ENCODE measurements at regions not wholly inside any gene's neighbourhood (a gene's known extent, or its start where the extent isn't known, plus 50 kb on each side); places are given as distances from the start of the nearest gene placed in this dataset.

DNA sequence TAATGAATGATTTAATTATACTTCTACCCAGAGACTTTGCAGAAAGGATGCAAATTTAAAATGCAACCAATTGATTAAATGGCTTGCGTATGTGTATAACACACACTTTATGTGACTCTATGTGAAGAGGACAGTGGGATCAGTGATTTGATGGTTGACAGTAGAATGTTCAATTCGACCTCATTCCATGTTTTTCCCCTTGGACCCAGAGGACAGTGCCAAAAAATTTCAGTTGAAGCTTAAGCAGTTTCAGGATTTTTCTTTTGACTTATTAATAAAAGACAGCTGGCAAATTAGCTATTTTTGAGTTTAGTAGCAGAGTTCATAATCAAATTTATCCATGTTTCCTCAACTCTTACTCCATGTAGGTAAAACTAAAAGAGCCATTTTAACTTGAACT, 742.4 kb upstream of the NR2F2 start:
- Mint-ChIP-seq H3K27ac (no peak overlapping the region), H3K4me3 (no peak overlapping the region), H3K9me3 (peaks cover 3% of the 10 kb centered on the region), H3K4me1 (no peaks in the 10 kb centered on the region), H3K36me3 (no peaks in the 10 kb centered on the region)
- ATAC-seq (no peak), DNase-seq (ENCODE audit: low spot score in 2 of 2) (no peak)

DNA sequence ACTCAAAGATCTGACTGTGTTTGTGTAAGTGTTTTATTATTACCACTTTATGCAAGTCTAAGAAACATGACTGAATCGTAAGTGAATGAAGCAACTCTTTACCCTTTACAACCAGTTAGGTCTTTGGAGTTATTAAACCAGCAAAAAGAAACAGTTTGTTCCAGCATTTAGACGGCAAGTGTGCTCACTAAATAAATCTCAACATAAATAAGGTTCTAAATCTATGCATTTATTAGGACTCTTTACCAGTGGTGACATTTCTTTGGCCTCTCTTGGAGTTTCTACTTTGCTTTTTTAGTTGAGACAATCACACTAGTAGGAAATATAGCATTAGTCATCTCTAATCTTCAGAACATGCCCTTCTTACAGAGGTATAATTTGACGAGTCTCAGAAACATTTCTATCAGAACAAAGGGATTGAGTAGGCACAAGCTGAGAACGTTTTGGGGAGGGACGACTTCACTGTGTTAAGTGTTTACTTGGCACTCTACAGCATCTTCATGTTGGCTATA, 739.9 kb upstream of the NR2F2 start:
- Mint-ChIP-seq H3K27ac (no peak overlapping the region), H3K9me3 (no peaks in the 10 kb centered on the region), H3K36me3 (no peaks in the 10 kb centered on the region), H3K4me3 (no peak overlapping the region), H3K4me1 (no peaks in the 10 kb centered on the region)
- DNase-seq (ENCODE audit: low spot score in 2 of 2) (no peak), ATAC-seq (no peak)

DNA sequence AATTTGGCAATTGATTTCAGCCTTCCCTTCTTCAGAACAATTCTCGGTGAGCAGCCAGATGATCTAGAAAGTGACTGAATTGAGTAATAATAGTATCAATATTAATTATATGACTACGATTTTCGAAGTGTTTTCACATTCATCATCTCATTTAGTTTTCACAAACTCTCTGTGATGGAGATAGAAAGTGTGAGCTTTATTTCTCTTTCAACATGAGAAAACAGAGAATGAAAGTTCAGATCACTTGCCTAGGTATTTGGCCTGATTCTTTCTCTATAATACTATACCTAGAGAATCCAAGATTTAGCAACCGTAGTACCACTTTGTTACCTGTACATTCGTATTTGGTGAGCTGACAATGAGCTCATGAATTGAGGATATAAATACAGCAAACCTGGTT, 739.2 kb upstream of the NR2F2 start:
- H3K27ac Mint-ChIP-seq = no peak overlapping the region
- DNase-seq (ENCODE audit: low spot score in 2 of 2) (no peak), ATAC-seq (no peak)
- H3K36me3 Mint-ChIP-seq = no peaks in the 10 kb centered on the region
- H3K4me1 Mint-ChIP-seq = no peaks in the 10 kb centered on the region
- H3K4me3 Mint-ChIP-seq = no peak overlapping the region
- H3K9me3 Mint-ChIP-seq = no peaks in the 10 kb centered on the region

DNA sequence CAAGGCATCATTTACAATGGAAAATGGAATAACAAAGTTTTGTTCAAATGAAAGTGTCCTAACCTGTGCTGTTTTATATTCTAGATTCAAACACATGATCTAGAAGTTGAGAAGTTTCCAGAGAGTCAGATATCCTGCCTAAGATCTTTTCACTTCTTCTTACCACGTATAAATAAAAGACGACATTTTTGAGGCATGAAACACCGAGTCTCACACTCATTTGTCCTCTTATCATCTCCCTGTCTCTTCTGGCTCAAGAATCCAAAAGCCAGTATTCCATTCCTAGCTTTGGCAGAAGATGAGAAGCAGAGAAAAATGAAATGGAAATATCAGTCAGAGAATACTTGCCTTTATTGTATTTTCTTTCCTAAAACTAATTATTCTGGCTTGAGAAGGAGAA, 738.6 kb upstream of the NR2F2 start:
- ATAC-seq (no peak), DNase-seq (ENCODE audit: low spot score in 2 of 2) (no peak)
- Mint-ChIP-seq H3K4me1 (no peaks in the 10 kb centered on the region), H3K36me3 (peaks cover 4% of the 10 kb centered on the region), H3K9me3 (no peaks in the 10 kb centered on the region), H3K4me3 (no peak overlapping the region), H3K27ac (no peak overlapping the region)

DNA sequence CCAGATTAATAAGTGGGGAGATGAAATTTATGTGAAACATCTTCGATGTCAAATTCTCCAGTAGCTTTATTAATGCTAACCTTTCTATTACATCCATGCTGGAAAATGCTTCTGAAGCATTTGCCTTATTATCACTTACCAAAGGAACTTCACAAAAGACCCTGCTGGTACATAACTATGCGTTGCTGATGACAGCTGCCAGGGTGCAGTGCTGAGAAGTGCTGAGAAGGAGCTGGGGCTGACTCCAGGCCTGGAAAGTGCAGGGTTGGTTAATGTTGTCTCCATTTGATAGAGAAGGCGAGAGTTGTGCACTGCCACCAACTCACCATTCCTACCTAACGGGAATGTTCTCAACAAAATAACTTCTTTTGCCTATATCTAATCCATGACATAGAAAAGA, 736.0 kb upstream of the NR2F2 start:
- DNase-seq (ENCODE audit: low spot score in 2 of 2) (no peak), ATAC-seq (no peak)
- peaks cover 5% of the 10 kb centered on the region for H3K36me3 Mint-ChIP-seq
- H3K4me3 Mint-ChIP-seq = no peak overlapping the region
- H3K27ac Mint-ChIP-seq = no peak overlapping the region
- H3K9me3 Mint-ChIP-seq = no peaks in the 10 kb centered on the region
- H3K4me1 Mint-ChIP-seq = no peaks in the 10 kb centered on the region

DNA sequence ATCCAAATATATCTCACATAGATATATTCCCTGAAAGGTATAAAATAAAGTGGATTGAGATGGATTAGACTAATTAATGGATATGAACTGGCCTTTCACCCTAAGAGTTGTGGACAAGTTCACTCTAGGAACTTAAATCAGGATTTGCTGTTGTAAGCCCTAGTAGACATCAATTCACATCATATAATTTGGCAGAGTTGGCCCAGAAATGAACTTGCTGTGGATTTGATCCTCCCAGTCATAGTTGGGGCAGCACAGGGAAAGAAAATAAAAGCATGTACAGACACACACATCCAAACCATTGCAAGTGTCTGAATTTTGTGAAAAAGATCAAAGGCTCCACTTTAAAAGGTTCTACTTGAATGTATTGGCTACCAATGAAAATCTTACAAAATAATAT, 734.7 kb upstream of the NR2F2 start:
- no peak for ATAC-seq

DNA sequence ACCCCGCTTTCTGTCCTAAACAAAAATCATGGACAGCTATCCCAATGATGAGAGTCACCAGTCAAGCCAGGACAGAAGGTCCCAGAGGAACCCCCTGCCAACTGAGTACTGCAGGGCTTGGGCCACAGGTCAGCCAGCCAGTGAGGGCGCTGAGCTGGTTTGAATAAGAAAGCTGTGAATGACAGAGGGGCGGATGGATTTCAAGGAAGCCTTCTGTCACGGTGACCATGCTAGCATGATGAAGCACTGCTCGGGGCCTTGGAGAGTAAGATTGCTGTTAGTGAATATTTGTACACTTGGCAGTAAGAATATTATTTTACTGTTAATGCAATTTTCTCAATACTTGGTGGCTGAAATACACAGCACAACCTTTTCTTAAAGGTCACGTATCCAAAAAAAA, 734.0 kb upstream of the NR2F2 start:
- ATAC-seq (no peak), DNase-seq (ENCODE audit: low spot score in 2 of 2) (no peak)
- H3K4me1 Mint-ChIP-seq = no peaks in the 10 kb centered on the region
- peaks cover 5% of the 10 kb centered on the region for H3K36me3 Mint-ChIP-seq
- no peaks in the 10 kb centered on the region for H3K9me3 Mint-ChIP-seq
- no peak overlapping the region for H3K27ac Mint-ChIP-seq
- H3K4me3 Mint-ChIP-seq = no peak overlapping the region

More for the DNA sequence above, 734.7 kb upstream of the NR2F2 start:
- no peaks in the 10 kb centered on the region for H3K9me3 Mint-ChIP-seq
- H3K36me3 Mint-ChIP-seq = peaks cover 5% of the 10 kb centered on the region
- H3K4me3 Mint-ChIP-seq = no peak overlapping the region
- H3K27ac Mint-ChIP-seq = no peak overlapping the region
- no peak for DNase-seq (ENCODE audit: low spot score in 2 of 2)
- H3K4me1 Mint-ChIP-seq = no peaks in the 10 kb centered on the region

DNA sequence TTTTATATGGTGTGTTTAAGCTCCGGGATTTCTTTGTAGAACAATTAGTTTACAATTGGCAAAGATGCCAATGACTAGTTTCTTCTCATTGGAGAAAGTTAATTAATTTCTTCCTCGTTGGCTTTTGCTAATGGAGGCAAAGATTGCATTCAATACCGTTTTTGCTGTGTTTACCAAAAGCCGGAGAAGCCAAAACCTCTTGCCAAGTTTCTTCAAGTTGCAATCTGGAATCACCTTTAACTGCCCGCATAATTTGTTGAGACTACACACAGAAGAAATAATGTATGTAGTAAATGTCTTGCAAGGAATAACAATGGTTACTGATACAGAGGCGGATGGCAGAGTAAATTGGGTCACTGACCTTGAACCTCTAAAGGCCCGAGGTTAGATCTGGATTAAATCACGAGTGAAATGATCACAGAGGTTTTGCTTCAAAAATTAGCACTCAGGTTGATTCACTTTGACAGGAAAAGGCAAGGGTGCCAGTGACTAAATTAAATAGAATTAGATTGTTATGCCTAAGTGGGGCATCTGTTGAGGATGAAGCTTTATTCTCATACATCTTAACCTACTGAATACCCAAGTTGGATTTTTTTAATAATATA, 732.1 kb upstream of the NR2F2 start:
- peaks cover 5% of the 10 kb centered on the region for H3K36me3 Mint-ChIP-seq
- no peak for ATAC-seq
- H3K9me3 Mint-ChIP-seq = no peaks in the 10 kb centered on the region
- H3K4me3 Mint-ChIP-seq = no peak overlapping the region
- no peaks in the 10 kb centered on the region for H3K4me1 Mint-ChIP-seq
- DNase-seq (ENCODE audit: low spot score in 2 of 2) = no peak
- no peak overlapping the region for H3K27ac Mint-ChIP-seq

DNA sequence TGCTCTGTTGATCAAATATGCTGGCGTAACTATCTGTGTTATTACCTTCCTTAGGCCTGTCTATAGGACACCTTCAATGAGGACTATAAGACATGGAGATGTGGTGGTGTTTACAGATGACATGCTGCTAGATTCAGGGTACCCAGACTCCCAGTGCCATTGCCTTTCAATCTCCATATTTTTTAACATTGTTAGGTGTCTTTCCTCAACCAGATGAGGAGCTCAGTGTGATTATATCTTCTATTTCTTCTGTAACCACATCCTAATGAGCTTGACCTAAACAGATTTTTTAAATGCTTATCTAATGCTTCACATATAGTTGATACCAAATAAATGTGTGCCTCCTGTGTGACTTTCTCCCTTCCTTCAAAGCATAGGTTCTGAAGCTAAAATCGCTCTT, 730.1 kb upstream of the NR2F2 start:
- no peak for ATAC-seq
- no peak overlapping the region for H3K4me3 Mint-ChIP-seq
- peaks cover 5% of the 10 kb centered on the region for H3K36me3 Mint-ChIP-seq
- DNase-seq (ENCODE audit: low spot score in 2 of 2) = no peak
- H3K27ac Mint-ChIP-seq = no peak overlapping the region
- no peaks in the 10 kb centered on the region for H3K4me1 Mint-ChIP-seq
- no peaks in the 10 kb centered on the region for H3K9me3 Mint-ChIP-seq

DNA sequence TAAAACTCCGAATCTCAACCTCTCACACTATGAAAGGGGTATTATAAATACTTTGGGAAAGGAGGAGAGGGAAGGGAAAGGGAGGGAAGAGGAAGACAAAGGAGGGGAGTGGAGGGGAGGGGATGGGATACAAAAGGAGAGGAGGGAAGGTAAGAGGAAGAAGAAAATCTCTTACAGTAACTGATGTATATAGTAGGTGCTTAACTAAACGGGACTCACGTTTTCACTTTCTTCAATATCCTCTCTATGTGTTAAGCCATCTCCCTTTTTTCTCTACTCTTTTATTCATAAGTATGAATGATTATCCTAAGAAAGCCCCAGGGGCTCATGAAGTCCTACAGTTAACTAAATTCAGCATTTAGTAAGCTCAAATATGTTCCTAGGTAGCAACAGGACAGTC, 729.6 kb upstream of the NR2F2 start:
- Mint-ChIP-seq H3K4me1 (no peaks in the 10 kb centered on the region), H3K9me3 (no peaks in the 10 kb centered on the region), H3K36me3 (peaks cover 5% of the 10 kb centered on the region), H3K4me3 (no peak overlapping the region), H3K27ac (no peak overlapping the region)
- DNase-seq (ENCODE audit: low spot score in 2 of 2) (no peak), ATAC-seq (no peak)

DNA sequence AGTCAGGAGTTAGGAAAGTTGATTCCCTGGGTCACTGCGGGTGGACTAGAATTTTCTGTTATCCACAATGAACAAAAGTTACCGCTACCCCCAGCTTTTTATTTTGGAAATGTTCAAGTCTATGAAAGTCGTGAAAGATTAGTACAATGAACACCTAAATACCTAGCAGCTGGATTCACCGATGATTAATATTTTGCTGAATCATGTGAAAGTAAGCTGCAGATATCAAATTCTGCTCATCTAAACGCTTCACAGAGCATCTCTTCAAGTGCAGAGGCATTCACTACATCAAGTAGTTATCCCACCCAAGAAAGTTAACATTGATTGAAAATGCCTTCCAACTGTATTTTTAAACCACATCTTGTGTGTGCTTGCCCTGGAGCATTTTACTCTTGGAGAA, 729.0 kb upstream of the NR2F2 start:
- no peak overlapping the region for H3K27ac Mint-ChIP-seq
- DNase-seq (ENCODE audit: low spot score in 2 of 2) = no peak
- no peaks in the 10 kb centered on the region for H3K4me1 Mint-ChIP-seq
- no peaks in the 10 kb centered on the region for H3K9me3 Mint-ChIP-seq
- H3K36me3 Mint-ChIP-seq = peaks cover 5% of the 10 kb centered on the region
- H3K4me3 Mint-ChIP-seq = no peak overlapping the region
- no peak for ATAC-seq

DNA sequence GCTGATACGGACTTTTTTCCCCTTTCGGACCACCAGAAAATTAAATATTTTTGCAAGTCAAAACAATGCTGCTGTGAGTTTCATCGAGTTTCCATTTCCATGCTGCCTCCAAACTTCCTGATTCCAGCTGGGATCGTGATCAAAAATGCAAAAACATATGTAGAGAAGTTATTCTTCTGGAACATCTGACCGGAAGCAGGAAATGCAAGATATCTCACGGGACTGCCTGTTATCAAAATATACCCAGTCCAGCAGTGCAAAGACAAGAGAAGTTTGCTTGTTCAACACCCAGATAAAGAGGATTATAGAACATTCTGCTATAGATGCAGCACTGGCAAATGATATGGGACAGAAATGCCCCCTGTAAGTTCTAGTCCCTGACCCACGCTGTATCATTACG, 726.7 kb upstream of the NR2F2 start:
- no peaks in the 10 kb centered on the region for H3K4me1 Mint-ChIP-seq
- no peaks in the 10 kb centered on the region for H3K9me3 Mint-ChIP-seq
- no peaks in the 10 kb centered on the region for H3K36me3 Mint-ChIP-seq
- no peak overlapping the region for H3K27ac Mint-ChIP-seq
- no peak for ATAC-seq
- no peak for DNase-seq (ENCODE audit: low spot score in 2 of 2)
- no peak overlapping the region for H3K4me3 Mint-ChIP-seq

DNA sequence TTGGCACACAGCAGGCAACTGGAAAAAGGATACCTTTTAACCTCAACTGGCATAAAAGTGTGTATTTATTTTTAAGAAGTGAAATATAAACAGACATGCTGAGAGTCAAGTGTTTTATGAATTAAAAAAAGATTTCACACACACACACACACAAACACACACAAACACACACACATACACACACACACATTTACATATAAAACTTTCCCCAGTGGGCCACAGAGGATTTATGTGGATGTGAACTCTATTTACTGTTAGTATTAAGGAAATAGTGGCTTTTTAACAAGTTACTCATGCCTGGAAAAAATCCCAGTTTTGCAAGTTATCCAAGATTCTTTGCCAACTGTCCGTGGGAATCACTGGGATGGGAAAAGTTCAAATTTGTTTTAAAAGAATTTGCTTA, 725.9 kb upstream of the NR2F2 start:
- H3K4me1 Mint-ChIP-seq = no peaks in the 10 kb centered on the region
- H3K4me3 Mint-ChIP-seq = no peak overlapping the region
- no peak for ATAC-seq
- H3K36me3 Mint-ChIP-seq = no peaks in the 10 kb centered on the region
- no peak overlapping the region for H3K27ac Mint-ChIP-seq
- H3K9me3 Mint-ChIP-seq = no peaks in the 10 kb centered on the region
- DNase-seq (ENCODE audit: low spot score in 2 of 2) = no peak

DNA sequence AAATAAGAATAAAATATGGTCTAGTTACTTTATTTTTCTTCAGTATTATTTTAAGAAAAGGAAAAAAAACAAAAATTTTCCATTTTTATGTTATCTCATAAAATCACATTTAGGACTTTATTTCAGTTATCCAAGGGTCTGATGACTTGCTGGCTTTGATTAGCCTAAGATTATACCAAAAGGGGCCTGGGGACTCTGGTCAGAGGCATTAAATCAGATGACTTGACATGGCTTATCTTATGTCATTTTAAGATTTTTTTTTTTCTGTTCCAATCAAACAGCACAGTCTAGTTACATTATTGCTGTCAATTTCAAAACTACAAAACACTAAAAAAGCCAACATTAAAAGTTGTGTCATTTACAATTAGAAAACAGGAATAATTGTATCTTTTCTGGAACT, 725.4 kb upstream of the NR2F2 start:
- Mint-ChIP-seq H3K4me3 (no peak overlapping the region), H3K4me1 (no peaks in the 10 kb centered on the region), H3K27ac (no peak overlapping the region), H3K9me3 (no peaks in the 10 kb centered on the region), H3K36me3 (no peaks in the 10 kb centered on the region)
- no peak for DNase-seq (ENCODE audit: low spot score in 2 of 2)
- no peak for ATAC-seq

DNA sequence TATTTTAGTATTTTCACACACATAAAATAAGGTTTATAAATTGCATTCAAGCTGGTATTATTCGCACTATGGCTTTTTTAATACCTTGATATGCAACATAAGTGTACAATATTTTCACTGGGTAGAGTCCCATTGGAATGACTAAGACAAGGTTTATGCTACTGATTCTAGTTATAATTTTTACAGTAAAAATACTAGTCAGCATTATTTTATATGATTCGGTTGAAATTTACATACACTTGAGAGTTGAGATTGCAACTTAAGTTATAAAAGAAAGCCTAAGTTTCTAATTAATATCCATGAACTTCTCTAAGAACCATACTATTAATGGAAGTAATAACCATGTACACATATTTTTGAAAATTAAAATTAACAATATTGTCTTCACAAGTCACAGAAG, 723.9 kb upstream of the NR2F2 start:
- H3K9me3 Mint-ChIP-seq = no peaks in the 10 kb centered on the region
- H3K27ac Mint-ChIP-seq = no peak overlapping the region
- H3K4me3 Mint-ChIP-seq = no peak overlapping the region
- DNase-seq (ENCODE audit: low spot score in 2 of 2) (no peak), ATAC-seq (no peak)
- H3K36me3 Mint-ChIP-seq = no peaks in the 10 kb centered on the region
- H3K4me1 Mint-ChIP-seq = no peaks in the 10 kb centered on the region

DNA sequence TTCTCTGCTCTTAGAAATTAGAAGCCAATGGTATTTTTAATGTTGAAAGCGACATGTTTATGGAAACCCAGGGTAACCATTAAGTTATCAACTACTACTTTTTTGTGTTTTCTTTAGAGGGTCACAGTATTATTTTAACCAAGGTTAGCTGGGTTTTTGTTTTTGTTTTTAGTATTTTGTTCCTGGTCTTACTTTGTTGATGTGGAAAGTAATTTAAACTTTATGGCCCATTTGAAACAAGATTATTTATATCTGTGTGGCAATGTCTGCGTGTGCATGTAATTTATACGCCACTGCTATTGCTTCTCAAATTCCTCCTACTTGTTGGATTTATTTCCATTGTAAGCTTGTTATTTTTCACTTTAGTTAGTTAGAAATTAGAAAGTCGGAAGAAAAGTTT, 722.1 kb upstream of the NR2F2 start:
- H3K36me3 Mint-ChIP-seq = no peaks in the 10 kb centered on the region
- H3K9me3 Mint-ChIP-seq = no peaks in the 10 kb centered on the region
- DNase-seq (ENCODE audit: low spot score in 2 of 2) = no peak
- H3K27ac Mint-ChIP-seq = no peak overlapping the region
- H3K4me3 Mint-ChIP-seq = no peak overlapping the region
- no peak for ATAC-seq
- no peaks in the 10 kb centered on the region for H3K4me1 Mint-ChIP-seq

DNA sequence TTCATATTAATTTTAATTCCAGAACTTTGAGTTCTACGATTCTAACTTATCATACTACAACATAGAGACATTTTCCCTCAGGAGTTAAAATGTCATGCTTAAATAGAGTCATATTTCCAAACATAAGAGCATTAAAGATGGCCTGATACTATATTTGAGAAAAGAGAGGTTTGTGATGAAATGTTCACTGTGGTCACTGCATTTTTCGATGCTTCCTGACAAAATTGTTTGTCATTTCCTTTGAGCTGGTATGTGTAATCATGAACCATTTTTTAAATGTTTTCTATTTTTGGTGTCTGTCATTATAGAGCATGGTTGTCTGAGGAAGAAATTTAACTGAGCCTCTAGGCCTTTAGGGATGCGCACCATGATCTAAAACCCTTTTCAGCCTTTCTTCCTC, 721.4 kb upstream of the NR2F2 start:
- H3K9me3 Mint-ChIP-seq = no peaks in the 10 kb centered on the region
- H3K36me3 Mint-ChIP-seq = no peaks in the 10 kb centered on the region
- no peak overlapping the region for H3K27ac Mint-ChIP-seq
- DNase-seq (ENCODE audit: low spot score in 2 of 2) (no peak), ATAC-seq (no peak)
- H3K4me1 Mint-ChIP-seq = no peaks in the 10 kb centered on the region
- H3K4me3 Mint-ChIP-seq = no peak overlapping the region

All from stimulated activated effector memory CD8-positive, alpha-beta T cell treated with anti-CD3 and anti-CD28 coated beads, Interleukin-12 subunit alpha, Interleukin-12 subunit beta, amount 100 ng/mL, for 72 hours (primary cell).